GM12873 (cell line): ENCODE measurements at regions not wholly inside any gene's neighbourhood (a gene's known extent, or its start where the extent isn't known, plus 50 kb on each side); places are given as distances from the start of the nearest gene placed in this dataset.

ENCODE experiments used
- TF ChIP-seq, protein P1 (sequence below): IDR thresholded peaks from 2 replicates; pipeline ENCODE4 v1.5.1; 2012; ENCODE audit warnings: low read depth, mild to moderate bottlenecking, moderate library complexity, low read length, control low read depth; ENCODE audit not compliant: insufficient read depth; ENCODE audit errors: missing control alignments

- TF ChIP-seq, protein P1, sequence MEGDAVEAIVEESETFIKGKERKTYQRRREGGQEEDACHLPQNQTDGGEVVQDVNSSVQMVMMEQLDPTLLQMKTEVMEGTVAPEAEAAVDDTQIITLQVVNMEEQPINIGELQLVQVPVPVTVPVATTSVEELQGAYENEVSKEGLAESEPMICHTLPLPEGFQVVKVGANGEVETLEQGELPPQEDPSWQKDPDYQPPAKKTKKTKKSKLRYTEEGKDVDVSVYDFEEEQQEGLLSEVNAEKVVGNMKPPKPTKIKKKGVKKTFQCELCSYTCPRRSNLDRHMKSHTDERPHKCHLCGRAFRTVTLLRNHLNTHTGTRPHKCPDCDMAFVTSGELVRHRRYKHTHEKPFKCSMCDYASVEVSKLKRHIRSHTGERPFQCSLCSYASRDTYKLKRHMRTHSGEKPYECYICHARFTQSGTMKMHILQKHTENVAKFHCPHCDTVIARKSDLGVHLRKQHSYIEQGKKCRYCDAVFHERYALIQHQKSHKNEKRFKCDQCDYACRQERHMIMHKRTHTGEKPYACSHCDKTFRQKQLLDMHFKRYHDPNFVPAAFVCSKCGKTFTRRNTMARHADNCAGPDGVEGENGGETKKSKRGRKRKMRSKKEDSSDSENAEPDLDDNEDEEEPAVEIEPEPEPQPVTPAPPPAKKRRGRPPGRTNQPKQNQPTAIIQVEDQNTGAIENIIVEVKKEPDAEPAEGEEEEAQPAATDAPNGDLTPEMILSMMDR, result peak; percentile 36
Measured at GRCh38 chr7:51369746-51370145, 53.1 kb upstream of the COBL start.

DNA sequence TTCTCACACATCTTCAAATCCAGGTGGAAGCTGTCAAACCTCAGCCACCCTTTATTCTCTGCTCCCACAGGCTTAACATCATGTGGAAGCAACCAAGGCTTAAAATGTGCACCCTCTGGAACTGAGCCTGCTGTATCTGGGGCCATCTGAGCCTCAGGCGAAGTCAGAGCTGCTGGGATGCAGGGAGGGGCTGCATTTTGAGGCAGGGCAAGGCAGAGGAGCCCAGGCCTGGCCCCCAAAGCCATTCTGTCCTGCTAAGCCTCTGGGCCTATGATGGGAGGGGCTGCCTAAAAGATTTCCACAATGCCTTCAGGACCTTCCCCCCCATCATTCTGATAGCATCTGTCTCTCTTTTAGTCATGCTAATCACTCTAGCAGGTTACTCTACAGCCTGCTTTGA is 51.7 kb upstream of the COBL start:
- TF ChIP-seq, protein P1, result no peak

- TF ChIP-seq, protein P1, result no peak
Measured at GRCh38 chr7:51367614-51367968, 51.0 kb upstream of the COBL start.

DNA sequence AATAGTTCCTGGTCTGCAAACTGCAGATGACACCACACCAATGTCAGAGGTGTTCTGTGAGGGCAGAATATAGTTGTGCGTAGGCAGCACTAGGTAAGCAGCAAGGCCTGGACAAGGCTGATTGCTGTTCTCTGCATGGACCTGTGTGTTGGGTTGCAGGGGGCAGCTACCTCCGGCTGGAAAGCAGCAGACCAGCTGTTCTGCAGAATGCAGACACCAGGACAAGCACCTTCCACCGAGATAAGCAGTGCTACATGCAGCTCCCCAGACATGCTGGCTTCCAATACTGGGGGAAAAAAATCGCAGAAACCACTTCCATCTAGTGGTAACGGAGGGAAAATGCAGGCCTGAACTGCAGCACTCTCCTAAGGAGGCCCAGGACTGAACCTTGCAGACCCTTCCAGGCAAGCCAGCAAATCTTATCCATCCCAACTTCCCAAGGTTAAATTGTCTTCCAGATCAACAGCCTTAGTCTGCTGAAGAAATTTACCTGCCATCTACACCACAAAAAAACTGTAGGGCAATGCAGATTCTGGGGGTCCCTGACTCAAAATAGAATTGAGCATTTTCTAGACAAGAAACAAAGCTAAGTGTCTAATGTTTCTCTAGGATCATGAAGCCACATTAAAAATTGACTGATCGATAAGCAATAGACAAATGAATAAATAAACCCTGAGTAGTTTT is 50.5 kb upstream of the COBL start:
- TF ChIP-seq, protein P1, result peak; percentile 72
